ENCODE measurements at regions not wholly inside any gene's neighbourhood (a gene's known extent, or its start where the extent isn't known, plus 50 kb on each side); places are given as distances from the start of the nearest gene placed in this dataset.

- no peak for TF ChIP-seq CTCF (IDR thresholded peaks at IDR 0.05)
- no peak for TF ChIP-seq POLR2A (IDR thresholded peaks at IDR 0.05; ENCODE audit: low read depth)
- no peak for TF ChIP-seq POLR2AphosphoS5 (IDR thresholded peaks at IDR 0.05)
These were observed 78.7 kb downstream of the CRYGS start for GRCh38 chr3:186465508-186465907.
